Endothelial cell of umbilical vein (primary cell): ENCODE measurements at regions not wholly inside any gene's neighbourhood (a gene's known extent, or its start where the extent isn't known, plus 50 kb on each side); places are given as distances from the start of the nearest gene placed in this dataset.

Source experiments
- BruUV-seq: library from RNA; stranded (reverse); fragments of 400-500 nt; replicated peaks from 2 replicates; lab custom pipeline; 2021; lab: Mats Ljungman, UMichigan
- CTCF ChIA-PET: fragments of 300-600, 350-600 bp; sonication (Branson Sonifier 250); formaldehyde crosslinking; loops from one replicate; lab custom pipeline; 2021; ENCODE audit warnings: antibody characterized with exemption, inconsistent platforms; lab: Charles Lee
- POLR2A ChIA-PET: fragments of 300-600, 350-600 bp; sonication (Branson Sonifier 250); formaldehyde crosslinking; loops from one replicate; lab custom pipeline; 2021; ENCODE audit warnings: antibody characterized with exemption, inconsistent platforms; lab: Charles Lee
- DNase-seq: peaks from one replicate; pipeline ENCODE4 v3.0.0-alpha.2; 2011; ENCODE audit warnings: low read depth, low spot score
- FAIRE-seq: peaks from 2 replicates; lab custom pipeline; 2011; peaks lifted over from hg19 to GRCh38; lab: Jason Lieb, UNC
- H2AFZ ChIP-seq: 2 replicates; pipeline ENCODE4 v1.6.0; 2012; ENCODE audit warnings: low read depth, low read length, control low read depth, inconsistent platforms
- H3K27ac ChIP-seq: 2 replicates; pipeline ENCODE4 v1.5.1; 2011; ENCODE audit warnings: low read depth, mild to moderate bottlenecking, control low read depth, low read length, moderate library complexity; ENCODE audit not compliant: insufficient read depth
- H3K27me3 ChIP-seq, 2 experiments: 2 replicates each; pipeline versions ENCODE4 v1.6.0 to v1.6.1; 2011; ENCODE audit warnings: low read length in 2 of 2, mixed read lengths in 1 of 2; ENCODE audit not compliant: control insufficient read depth in 2 of 2, insufficient read depth in 2 of 2
- H3K36me3 ChIP-seq, 2 experiments: 2 replicates in 1 of 2; 3 replicates in 1 of 2; pipeline ENCODE4 v1.5.1; 2011; ENCODE audit warnings: low read length in 2 of 2, mild to moderate bottlenecking in 1 of 2, moderate library complexity in 1 of 2; ENCODE audit not compliant: control insufficient read depth in 2 of 2, insufficient read depth in 2 of 2; ENCODE audit errors: extremely low read depth in 1 of 2
- H3K4me1 ChIP-seq: 3 replicates; pipeline ENCODE4 v1.5.1; 2011; ENCODE audit warnings: mild to moderate bottlenecking, low read length; ENCODE audit not compliant: control insufficient read depth, insufficient read depth; ENCODE audit errors: extremely low read depth
- H3K4me2 ChIP-seq: 2 replicates; pipeline ENCODE4 v1.6.1; 2011; ENCODE audit warnings: low read length, control low read depth, mixed read lengths; ENCODE audit not compliant: insufficient read depth
- H3K4me3 ChIP-seq, 3 experiments: fragments of 200-600 bp in 1 of 3; sonication (generic), shearing (Covaris generic) in 1 of 3; replicated peaks in 1 of 3; 2 replicates each; pipeline ENCODE4 v1.5.1; 2011 to 2016; ENCODE audit warnings: control low read depth in 3 of 3, low read length in 3 of 3, mild to moderate bottlenecking in 2 of 3, inconsistent platforms in 1 of 3, low read depth in 1 of 3, moderate library complexity in 1 of 3; ENCODE audit not compliant: insufficient read depth in 1 of 3
- H3K79me2 ChIP-seq: 2 replicates; pipeline ENCODE4 v1.6.0; 2012; ENCODE audit warnings: low read length, inconsistent platforms; ENCODE audit not compliant: control insufficient read depth, insufficient read depth
- H3K9ac ChIP-seq: replicated peaks from 2 replicates; pipeline ENCODE3; 2011; ENCODE audit warnings: low read length, control low read depth; ENCODE audit not compliant: insufficient read depth; ENCODE audit errors: extremely low read depth
- H3K9me1 ChIP-seq: replicated peaks from 3 replicates; pipeline ENCODE4 v1.6.0; 2011; ENCODE audit warnings: mild to moderate bottlenecking, low read length; ENCODE audit not compliant: control insufficient read depth, insufficient read depth; ENCODE audit errors: extremely low read depth
- H3K9me3 ChIP-seq: replicated peaks from 2 replicates; pipeline ENCODE4 v1.5.1; 2012; ENCODE audit warnings: low read length, inconsistent platforms; ENCODE audit not compliant: control insufficient read depth, insufficient read depth
- H4K20me1 ChIP-seq: replicated peaks from 2 replicates; pipeline ENCODE3; 2011; ENCODE audit warnings: mild to moderate bottlenecking, low read length; ENCODE audit not compliant: control insufficient read depth, insufficient read depth; ENCODE audit errors: extremely low read depth
- EZH2 ChIP-seq: IDR thresholded peaks from 2 replicates; pipeline ENCODE4 v1.6.1; 2012; ENCODE audit warnings: borderline replicate concordance, low read depth, mild to moderate bottlenecking, moderate library complexity, low read length, inconsistent platforms; ENCODE audit not compliant: severe bottlenecking
- FOS ChIP-seq: IDR thresholded peaks from 2 replicates; pipeline ENCODE4 v1.6.1; 2011; ENCODE audit warnings: mild to moderate bottlenecking, low read length, moderate library complexity, borderline replicate concordance; ENCODE audit not compliant: insufficient read depth
- GATA2 ChIP-seq: IDR thresholded peaks from 2 replicates; pipeline ENCODE4 v1.7.0; 2011; ENCODE audit warnings: low read depth, mild to moderate bottlenecking, moderate library complexity, mixed read lengths, low read length; ENCODE audit not compliant: insufficient read length, insufficient read depth
- JUN ChIP-seq: IDR thresholded peaks from 2 replicates; pipeline ENCODE4 v1.6.1; 2011; ENCODE audit warnings: borderline replicate concordance, low read depth; ENCODE audit not compliant: insufficient read length, insufficient read depth
- MYC ChIP-seq: IDR thresholded peaks from one replicate; pipeline ENCODE4 v1.6.1; 2011; ENCODE audit warnings: mild to moderate bottlenecking, low read depth, low read length
- POLR2A ChIP-seq: IDR thresholded peaks from 2 replicates; pipeline ENCODE4 v1.6.1; 2012; ENCODE audit warnings: low read depth, mild to moderate bottlenecking, control low read depth, low read length
- POLR2AphosphoS5 ChIP-seq: IDR thresholded peaks from 2 replicates; pipeline ENCODE4 v1.6.1; 2012; ENCODE audit warnings: low read depth, mild to moderate bottlenecking, control low read depth, low read length, moderate library complexity; ENCODE audit not compliant: insufficient read depth
- dilution Hi-C: fragments of 300-500 bp; cut with MboI; formaldehyde crosslinking; loops from one replicate; pipeline ENCODE4 v1.15.0; 2019; ENCODE audit warnings: low sequenced_read_pairs; ENCODE audit not compliant: extremely low pct_ligation_motif_present
- intact Hi-C: fragments of 100-400 bp; cut with micrococcal nuclease; formaldehyde crosslinking; loops from one replicate; pipeline ENCODE4 v1.10.0; 2022
- TF ChIP-seq, protein P1 (sequence below), 2 donors: IDR thresholded peaks; 1 replicate in 1 of 2; 2 replicates in 1 of 2; pipeline ENCODE4 v1.5.1; 2011; ENCODE audit warnings: low read length in 2 of 2, mild to moderate bottlenecking in 2 of 2, moderate library complexity in 2 of 2, control low read depth in 1 of 2, inconsistent platforms in 1 of 2, low read depth in 1 of 2; ENCODE audit not compliant: insufficient read depth in 1 of 2; ENCODE audit errors: extremely low read depth in 1 of 2
- TF ChIP-seq, protein P2 (sequence below): IDR thresholded peaks from 2 replicates; pipeline ENCODE4 v1.6.1; 2011; ENCODE audit not compliant: insufficient read depth, insufficient read length

DNA sequence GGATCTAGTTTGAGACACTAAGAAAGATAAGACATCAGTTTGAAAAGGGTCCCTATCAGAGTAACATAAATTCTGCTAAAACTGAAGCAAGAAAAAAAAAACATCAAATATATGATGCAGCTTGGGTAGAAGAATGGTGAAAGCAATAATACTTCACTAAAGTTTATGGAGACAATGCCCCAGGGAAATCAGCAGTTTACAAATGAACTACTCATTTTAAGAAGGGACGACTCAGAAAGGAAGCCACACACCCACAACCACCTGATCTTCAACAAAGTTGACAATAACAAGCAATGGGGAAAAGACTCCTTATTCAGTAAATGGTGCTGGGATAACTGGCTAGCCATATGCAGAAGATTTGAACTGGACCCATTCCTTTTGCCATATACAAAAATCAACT lies 143.5 kb downstream of the TPBG start:
- Histone ChIP-seq H3K27ac (no peak overlapping the region), H3K27me3 (no peaks in the 10 kb centered on the region), H3K4me3 (no peak overlapping the region), H2AFZ (no peak overlapping the region), H3K79me2 (no peaks in the 10 kb centered on the region), H3K9me1 (no peaks in the 10 kb centered on the region), H3K4me2 (no peak overlapping the region), H3K4me1 (no peaks in the 10 kb centered on the region), H4K20me1 (no peaks in the 10 kb centered on the region), H3K9me3 (no peaks in the 10 kb centered on the region), H3K36me3 (no peaks in the 10 kb centered on the region), H3K9ac (no peak overlapping the region)
- TF ChIP-seq, protein P1, sequence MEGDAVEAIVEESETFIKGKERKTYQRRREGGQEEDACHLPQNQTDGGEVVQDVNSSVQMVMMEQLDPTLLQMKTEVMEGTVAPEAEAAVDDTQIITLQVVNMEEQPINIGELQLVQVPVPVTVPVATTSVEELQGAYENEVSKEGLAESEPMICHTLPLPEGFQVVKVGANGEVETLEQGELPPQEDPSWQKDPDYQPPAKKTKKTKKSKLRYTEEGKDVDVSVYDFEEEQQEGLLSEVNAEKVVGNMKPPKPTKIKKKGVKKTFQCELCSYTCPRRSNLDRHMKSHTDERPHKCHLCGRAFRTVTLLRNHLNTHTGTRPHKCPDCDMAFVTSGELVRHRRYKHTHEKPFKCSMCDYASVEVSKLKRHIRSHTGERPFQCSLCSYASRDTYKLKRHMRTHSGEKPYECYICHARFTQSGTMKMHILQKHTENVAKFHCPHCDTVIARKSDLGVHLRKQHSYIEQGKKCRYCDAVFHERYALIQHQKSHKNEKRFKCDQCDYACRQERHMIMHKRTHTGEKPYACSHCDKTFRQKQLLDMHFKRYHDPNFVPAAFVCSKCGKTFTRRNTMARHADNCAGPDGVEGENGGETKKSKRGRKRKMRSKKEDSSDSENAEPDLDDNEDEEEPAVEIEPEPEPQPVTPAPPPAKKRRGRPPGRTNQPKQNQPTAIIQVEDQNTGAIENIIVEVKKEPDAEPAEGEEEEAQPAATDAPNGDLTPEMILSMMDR (IDR thresholded peaks at IDR 0.05; ENCODE audit: extremely low read depth in 1 of 2, insufficient read depth in 1 of 2, low read depth in 1 of 2, low read length in 2 of 2): no peak
- TF ChIP-seq GATA2 (no peak), FOS (no peak), MYC (no peak), JUN (no peak), POLR2A (no peak), POLR2AphosphoS5 (no peak), EZH2 (no peak)
- TF ChIP-seq, protein P2, sequence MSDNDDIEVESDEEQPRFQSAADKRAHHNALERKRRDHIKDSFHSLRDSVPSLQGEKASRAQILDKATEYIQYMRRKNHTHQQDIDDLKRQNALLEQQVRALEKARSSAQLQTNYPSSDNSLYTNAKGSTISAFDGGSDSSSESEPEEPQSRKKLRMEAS: no peak
- POLR2A ChIA-PET: no interaction called here
- DNase-seq: no peak
- intact Hi-C loops (no loop called here), dilution Hi-C loops (no loop called here)
- CTCF ChIA-PET: no interaction called here
- no peak for FAIRE-seq
- no TSS peak for BruUV-seq
